ENCODE measurements at regions not wholly inside any gene's neighbourhood (a gene's known extent, or its start where the extent isn't known, plus 50 kb on each side); places are given as distances from the start of the nearest gene placed in this dataset.
"Not testable (repeated sequence)": the region's sequence is repeated elsewhere in the genome, so short reads cannot be mapped to it uniquely, and the experiment has no call there.

DNA sequence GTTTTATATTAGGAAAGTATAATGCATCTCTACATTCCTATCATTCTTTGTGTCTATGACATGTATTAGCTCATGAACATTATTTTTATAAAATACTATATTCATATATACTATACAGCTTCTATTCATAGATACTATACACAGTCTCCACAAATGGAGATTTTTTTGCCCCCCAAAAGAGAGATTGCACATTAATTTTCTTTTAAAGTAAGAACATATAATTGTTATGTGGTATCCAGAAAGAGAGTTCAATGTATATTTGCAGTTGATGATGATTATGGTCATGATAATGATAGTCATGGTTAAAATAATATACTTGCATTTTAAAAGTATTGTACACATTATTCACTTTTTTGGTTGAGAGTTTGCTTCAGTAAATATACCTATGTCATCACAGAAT lies 445.3 kb downstream of the DSC3 start:
- H3K4me2 ChIP-seq = peak overlapping the region in 2 of 11 experiments; percentile 11 to 33; a peak in 1 of 22 replicates
- H3K4me1 ChIP-seq = peaks cover 0 to 13% (median 0%) of the 10 kb centered on the region in 10 experiments; a peak in 2 of 20 replicates
- H3K9me3 ChIP-seq (replicated peaks in 1 of 11) = no peaks in the 10 kb centered on the region
- H4K20me1 ChIP-seq = no peaks in the 10 kb centered on the region
- H3K27ac ChIP-seq = no peak overlapping the region
- H3K9ac ChIP-seq = no peak overlapping the region
- TF ChIP-seq Cebpa-rat (IDR thresholded peaks at IDR 0.05) = no peak
- H3K27me3 ChIP-seq = no peaks in the 10 kb centered on the region
- no peak overlapping the region for H3K4me3 ChIP-seq
- no peaks in the 10 kb centered on the region for H3K36me3 ChIP-seq

DNA sequence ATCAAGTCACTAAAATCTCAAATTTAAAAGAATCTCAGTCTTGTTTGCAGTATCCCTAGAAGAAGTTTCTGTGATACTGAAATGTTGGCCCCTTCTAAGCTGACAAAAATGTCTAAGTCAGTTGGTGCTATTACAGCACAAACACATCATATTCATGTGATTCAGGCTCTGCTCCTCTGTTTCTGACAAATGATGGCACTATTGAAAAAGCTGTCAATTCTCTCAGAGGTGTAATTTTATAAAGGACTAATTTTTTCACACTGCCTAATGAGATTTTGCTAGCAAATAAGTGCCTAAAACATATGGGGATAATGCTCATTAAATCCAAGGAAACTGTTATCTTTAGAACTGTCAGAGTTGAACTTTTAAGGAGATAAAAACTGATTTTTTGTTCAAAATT lies 445.9 kb downstream of the DSC3 start:
- Histone ChIP-seq H3K4me2 (no peak overlapping the region), H3K4me3 (no peak overlapping the region), H3K27ac (no peak overlapping the region), H3K36me3 (no peaks in the 10 kb centered on the region), H3K9me3 (replicated peaks in 1 of 11) (no peaks in the 10 kb centered on the region), H3K4me1 (peaks cover 0 to 13% (median 0%) of the 10 kb centered on the region in 10 experiments; a peak in 2 of 20 replicates), H3K9ac (no peak overlapping the region), H3K27me3 (no peaks in the 10 kb centered on the region), H4K20me1 (no peaks in the 10 kb centered on the region)
- no peak for TF ChIP-seq Cebpa-rat (IDR thresholded peaks at IDR 0.05)

DNA sequence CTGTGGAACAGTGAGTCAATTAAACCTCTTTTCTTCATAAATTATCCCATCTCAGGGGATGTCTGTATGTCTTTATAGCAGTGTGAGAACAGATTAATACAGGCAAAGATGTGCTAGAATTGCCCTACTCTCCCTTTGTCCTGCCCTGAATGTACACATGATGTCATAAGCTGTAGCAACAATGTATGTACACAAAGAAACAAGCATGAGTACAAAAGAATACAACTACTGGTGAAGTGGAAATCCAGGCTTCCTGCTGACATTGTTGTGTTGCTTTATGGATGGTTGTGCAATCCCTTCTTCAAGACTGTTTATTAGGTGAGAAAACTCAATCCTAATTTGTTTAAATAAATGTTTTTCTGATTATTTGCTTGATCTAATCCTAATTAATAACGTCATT lies 446.6 kb downstream of the DSC3 start:
- Histone ChIP-seq H3K9me3 (replicated peaks in 1 of 11) (no peaks in the 10 kb centered on the region), H4K20me1 (no peaks in the 10 kb centered on the region), H3K9ac (no peak overlapping the region), H3K4me1 (peaks cover 0 to 13% (median 0%) of the 10 kb centered on the region in 10 experiments; a peak in 2 of 20 replicates), H3K27me3 (no peaks in the 10 kb centered on the region), H3K4me3 (no peak overlapping the region), H3K27ac (no peak overlapping the region), H3K36me3 (no peaks in the 10 kb centered on the region), H3K4me2 (peak overlapping the region in 2 of 11 experiments; percentile 4 to 20; a peak in 2 of 22 replicates)
- TF ChIP-seq Cebpa-rat (IDR thresholded peaks at IDR 0.05) = no peak

DNA sequence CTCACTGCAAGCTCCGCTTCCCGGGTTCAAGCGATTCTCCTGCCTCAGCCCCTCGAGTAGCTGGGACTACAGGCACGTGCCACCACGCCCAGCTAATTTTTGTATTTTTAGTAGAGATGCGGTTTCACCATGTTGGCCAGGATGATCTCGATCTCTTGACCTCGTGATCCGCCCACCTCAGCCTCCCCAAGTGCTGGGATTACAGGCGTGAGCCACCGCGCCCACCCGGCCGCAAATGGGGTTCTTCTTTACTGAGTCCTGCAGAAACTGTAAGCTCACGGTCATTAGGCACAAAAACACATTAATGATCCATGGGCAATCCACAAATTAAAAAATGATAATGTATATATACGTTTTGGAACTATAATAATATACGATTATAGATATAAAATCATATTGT lies 447.6 kb downstream of the DSC3 start:
- H3K4me3 ChIP-seq; H4K20me1 ChIP-seq; H3K9ac ChIP-seq; H3K27ac ChIP-seq; H3K9me3 ChIP-seq (replicated peaks in 1 of 11); H3K36me3 ChIP-seq; H3K4me2 ChIP-seq; H3K27me3 ChIP-seq: not testable (repeated sequence)
- peaks cover 0 to 13% (median 0%) of the 10 kb centered on the region in 10 experiments; a peak in 2 of 20 replicates for H3K4me1 ChIP-seq

DNA sequence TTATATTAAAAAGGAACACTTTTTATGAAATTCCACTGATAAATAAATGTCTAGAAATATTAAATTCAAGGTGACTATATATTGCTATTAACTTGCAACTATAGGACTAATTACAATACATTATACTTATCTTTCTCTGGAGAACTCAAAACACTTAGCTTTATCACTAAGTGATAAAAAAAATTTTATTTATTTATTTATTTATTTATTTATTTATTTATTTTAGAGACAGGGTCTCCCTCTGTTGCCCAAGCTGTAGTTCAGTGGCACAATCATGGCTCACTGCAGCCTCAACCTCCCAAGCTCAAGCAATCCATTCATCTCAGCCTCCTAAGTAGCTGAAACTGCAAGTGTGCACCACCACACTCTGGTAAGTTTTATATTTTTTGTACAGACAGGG lies 451.1 kb downstream of the DSC3 start:
- H3K9me3 ChIP-seq (replicated peaks in 1 of 11) = no peaks in the 10 kb centered on the region
- H3K9ac ChIP-seq = no peak overlapping the region
- TF ChIP-seq Cebpa-rat (IDR thresholded peaks at IDR 0.05) = no peak
- no peak overlapping the region for H3K4me2 ChIP-seq
- H3K4me3 ChIP-seq = no peak overlapping the region
- H3K27ac ChIP-seq = no peak overlapping the region
- H3K4me1 ChIP-seq = peaks cover 0 to 5% (median 0%) of the 10 kb centered on the region in 10 experiments; a peak in 2 of 20 replicates
- H3K36me3 ChIP-seq = no peaks in the 10 kb centered on the region
- H4K20me1 ChIP-seq = no peaks in the 10 kb centered on the region
- no peaks in the 10 kb centered on the region for H3K27me3 ChIP-seq

DNA sequence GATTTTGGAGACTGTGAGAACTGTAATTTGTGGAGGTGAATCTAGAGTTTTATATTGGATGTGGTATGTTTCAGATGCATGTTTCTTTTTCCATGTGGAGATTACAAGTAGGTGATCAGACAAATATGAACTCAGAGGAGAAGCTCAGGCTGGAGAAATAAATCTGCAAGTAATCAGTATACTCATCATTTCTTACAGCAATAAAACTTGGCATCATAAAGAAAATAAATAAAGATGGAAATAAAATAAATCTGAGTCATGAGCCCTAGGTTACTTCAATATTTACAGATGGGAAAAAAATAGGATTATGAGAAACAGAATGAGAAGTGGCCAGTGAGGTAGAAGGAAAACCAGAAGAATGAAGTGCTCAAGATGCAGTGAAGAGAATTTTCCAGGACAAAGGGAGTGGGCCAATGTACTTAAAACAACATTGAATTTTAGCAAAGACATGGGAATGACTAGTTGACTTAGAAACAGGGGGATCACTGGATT lies 453.8 kb downstream of the DSC3 start:
- Histone ChIP-seq H3K27me3 (no peaks in the 10 kb centered on the region), H3K9ac (no peak overlapping the region)

DNA sequence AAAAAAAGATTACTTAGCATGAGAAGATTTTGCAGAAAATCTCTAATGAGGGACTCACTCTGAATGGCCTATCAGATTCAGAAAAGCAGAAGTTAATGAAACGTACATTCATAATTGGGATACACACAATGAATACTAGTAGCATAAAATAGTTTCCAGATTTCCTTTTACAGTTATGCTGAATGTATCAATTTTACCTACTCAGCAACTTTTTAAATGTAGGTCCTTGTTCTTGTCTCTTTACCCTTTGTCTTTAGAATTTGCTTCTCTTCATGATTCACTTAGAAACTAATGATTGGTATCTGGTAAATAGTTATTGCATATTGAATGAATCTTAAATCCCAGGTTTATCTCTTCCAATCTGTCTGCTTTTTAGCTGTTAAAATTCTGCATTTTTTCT lies 458.8 kb downstream of the DSC3 start:
- H3K4me1 ChIP-seq = no peaks in the 10 kb centered on the region
- no peak overlapping the region for H3K9ac ChIP-seq
- no peak for TF ChIP-seq Cebpa-rat (IDR thresholded peaks at IDR 0.05)
- no peak overlapping the region for H3K4me3 ChIP-seq
- H3K4me2 ChIP-seq = no peak overlapping the region
- no peaks in the 10 kb centered on the region for H3K36me3 ChIP-seq
- no peaks in the 10 kb centered on the region for H4K20me1 ChIP-seq
- no peaks in the 10 kb centered on the region for H3K27me3 ChIP-seq
- H3K27ac ChIP-seq = no peak overlapping the region
- no peaks in the 10 kb centered on the region for H3K9me3 ChIP-seq (replicated peaks in 1 of 11)

More for the DNA sequence above, 453.8 kb downstream of the DSC3 start:
- H4K20me1 ChIP-seq = no peaks in the 10 kb centered on the region
- no peaks in the 10 kb centered on the region for H3K36me3 ChIP-seq
- no peak for TF ChIP-seq Cebpa-rat (IDR thresholded peaks at IDR 0.05)
- no peak overlapping the region for H3K27ac ChIP-seq
- H3K4me1 ChIP-seq = no peaks in the 10 kb centered on the region
- H3K4me2 ChIP-seq = no peak overlapping the region
- H3K4me3 ChIP-seq = no peak overlapping the region
- no peaks in the 10 kb centered on the region for H3K9me3 ChIP-seq (replicated peaks in 1 of 11)

DNA sequence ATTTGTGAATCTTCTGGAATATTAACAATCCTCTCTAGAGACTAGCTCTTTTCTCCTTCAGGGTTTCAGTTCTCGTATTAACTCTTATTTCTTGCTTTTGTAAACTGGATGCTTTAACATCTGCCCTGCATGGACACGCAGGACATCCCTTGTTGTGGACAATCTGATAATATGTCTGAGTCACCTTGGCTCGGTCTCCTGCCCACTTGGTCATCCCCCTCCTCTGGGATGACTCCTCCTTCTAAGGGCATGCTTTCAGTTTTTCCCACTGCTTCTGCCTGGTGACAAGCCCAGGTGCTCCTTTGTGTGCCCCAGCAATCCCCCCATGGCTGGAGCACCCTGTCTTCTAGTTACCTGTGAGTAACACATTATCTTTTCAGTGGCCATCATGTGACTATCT lies 460.5 kb downstream of the DSC3 start:
- no peaks in the 10 kb centered on the region for H3K9me3 ChIP-seq (replicated peaks in 1 of 11)
- H3K9ac ChIP-seq = no peak overlapping the region
- no peaks in the 10 kb centered on the region for H3K4me1 ChIP-seq
- no peaks in the 10 kb centered on the region for H4K20me1 ChIP-seq
- TF ChIP-seq Cebpa-rat (IDR thresholded peaks at IDR 0.05) = no peak
- H3K27me3 ChIP-seq = no peaks in the 10 kb centered on the region
- H3K4me2 ChIP-seq = no peak overlapping the region
- no peaks in the 10 kb centered on the region for H3K36me3 ChIP-seq
- H3K27ac ChIP-seq = no peak overlapping the region
- H3K4me3 ChIP-seq = no peak overlapping the region

DNA sequence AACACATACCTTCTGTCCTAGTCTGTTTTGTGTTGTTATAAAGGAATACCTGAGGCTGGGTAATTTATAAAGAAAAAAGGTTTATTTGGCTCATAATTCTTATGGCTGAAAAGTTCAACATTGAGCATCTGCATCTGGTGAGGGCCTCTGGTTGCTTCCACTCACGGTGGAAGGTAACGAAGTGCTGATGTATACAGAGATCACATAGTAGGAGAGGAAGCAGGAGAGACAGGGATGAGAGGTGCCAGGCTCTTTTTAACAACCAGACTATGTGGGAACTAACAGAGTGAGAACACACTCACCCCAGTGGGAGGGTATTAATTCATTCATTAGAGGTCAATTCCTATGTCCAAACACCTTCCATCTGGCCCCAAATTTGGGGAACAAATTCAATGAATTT lies 463.8 kb downstream of the DSC3 start:
- Histone ChIP-seq H3K27ac (no peak overlapping the region), H3K4me3 (no peak overlapping the region), H3K9ac (no peak overlapping the region), H3K9me3 (replicated peaks in 1 of 11) (no peaks in the 10 kb centered on the region), H3K27me3 (no peaks in the 10 kb centered on the region), H4K20me1 (no peaks in the 10 kb centered on the region), H3K4me1 (no peaks in the 10 kb centered on the region), H3K36me3 (no peaks in the 10 kb centered on the region), H3K4me2 (no peak overlapping the region)
- no peak for TF ChIP-seq Cebpa-rat (IDR thresholded peaks at IDR 0.05)

DNA sequence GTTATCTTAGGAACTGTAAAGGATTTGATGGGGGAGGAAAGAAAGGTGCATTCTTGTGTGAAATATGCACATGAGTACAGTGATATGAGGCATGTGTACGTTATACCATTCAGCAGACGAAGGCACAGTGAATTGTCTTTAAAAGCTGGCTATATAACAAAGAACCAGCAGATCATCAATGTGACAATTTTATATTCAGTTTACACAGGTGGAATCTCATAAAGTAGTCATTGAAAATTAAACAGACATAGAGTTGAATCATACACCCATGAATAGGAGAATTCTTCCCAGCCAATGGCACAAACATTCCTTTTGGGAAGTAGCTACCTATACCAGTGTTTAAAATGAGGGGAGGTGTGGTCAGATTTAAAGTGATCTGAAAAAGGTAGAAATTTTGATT lies 470.3 kb downstream of the DSC3 start:
- no peak overlapping the region for H3K4me3 ChIP-seq
- H4K20me1 ChIP-seq = no peaks in the 10 kb centered on the region
- no peak overlapping the region for H3K4me2 ChIP-seq
- no peak for TF ChIP-seq Cebpa-rat (IDR thresholded peaks at IDR 0.05)
- no peaks in the 10 kb centered on the region for H3K36me3 ChIP-seq
- H3K4me1 ChIP-seq = no peaks in the 10 kb centered on the region
- no peaks in the 10 kb centered on the region for H3K27me3 ChIP-seq
- H3K9ac ChIP-seq = no peak overlapping the region
- no peaks in the 10 kb centered on the region for H3K9me3 ChIP-seq (replicated peaks in 1 of 11)
- no peak overlapping the region for H3K27ac ChIP-seq

All from BLaER1 treated with 17β-estradiol and CSF1 and Interleukin-3, amounts not matched to agents 10 nM and 100 nM (cell line).